A673 (cell line): ENCODE measurements at regions not wholly inside any gene's neighbourhood (a gene's known extent, or its start where the extent isn't known, plus 50 kb on each side); places are given as distances from the start of the nearest gene placed in this dataset.
A peak's percentile ranks its signal among the peaks of the same experiment; 100 is the strongest.

Source experiments
- BruUV-seq: library from RNA; stranded (reverse); fragments of 400-500 nt; replicated peaks from 2 replicates; lab custom pipeline; 2021; lab: Mats Ljungman, UMichigan
- CTCF ChIA-PET: fragments of 300-600 bp; sonication (Branson Sonifier 250); formaldehyde crosslinking; loops from one replicate; lab custom pipeline; 2022; ENCODE audit warnings: antibody characterized with exemption; lab: Charles Lee
- POLR2A ChIA-PET: fragments of 300-600 bp; sonication (Branson Sonifier 250); formaldehyde crosslinking; loops from one replicate; lab custom pipeline; 2022; ENCODE audit warnings: antibody characterized with exemption; ENCODE audit not compliant: low non-redundant PET; lab: Charles Lee
- DNase-seq: peaks from one replicate; pipeline ENCODE4 v3.0.0-alpha.2; 2015; ENCODE audit warnings: low spot score
- H3K27ac ChIP-seq: fragments of 200-600 bp; sonication (generic); 2 replicates; pipeline ENCODE4 v1.5.1; 2016; ENCODE audit warnings: mixed run types, low read depth, mild to moderate bottlenecking, mixed read lengths, antibody characterized with exemption, low read length; ENCODE audit not compliant: poor library complexity, severe bottlenecking
- H3K27me3 ChIP-seq: fragments of 200-600 bp; sonication (generic); replicated peaks from 2 replicates; pipeline ENCODE4 v1.6.1; 2017; ENCODE audit warnings: mixed run types, low read depth, mild to moderate bottlenecking, mixed read lengths, antibody characterized with exemption, low read length; ENCODE audit not compliant: insufficient read depth, poor library complexity
- H3K36me3 ChIP-seq: fragments of 200-600 bp; sonication (generic); 2 replicates; pipeline ENCODE4 v1.6.1; 2016; ENCODE audit warnings: mixed run types, mild to moderate bottlenecking, mixed read lengths, antibody characterized with exemption, low read length; ENCODE audit not compliant: insufficient read depth, poor library complexity, severe bottlenecking
- H3K4me1 ChIP-seq: fragments of 200-600 bp; sonication (generic); 2 replicates; pipeline ENCODE4 v1.6.1; 2017; ENCODE audit warnings: mixed run types, mild to moderate bottlenecking, mixed read lengths, antibody characterized with exemption, low read length; ENCODE audit not compliant: insufficient read depth, poor library complexity, severe bottlenecking
- H3K4me3 ChIP-seq: fragments of 200-600 bp; sonication (generic); 2 replicates; pipeline ENCODE4 v1.5.1; 2016; ENCODE audit warnings: low read depth, mixed run types, mild to moderate bottlenecking, mixed read lengths, low read length; ENCODE audit not compliant: poor library complexity, severe bottlenecking
- H3K9me3 ChIP-seq: fragments of 200-600 bp; sonication (generic); 2 replicates; pipeline ENCODE4 v1.6.1; 2016; ENCODE audit warnings: mixed run types, low read depth, mild to moderate bottlenecking, mixed read lengths, antibody characterized with exemption, low read length; ENCODE audit not compliant: poor library complexity, severe bottlenecking
- EZH2 ChIP-seq: fragments of 200-600 bp; sonication (generic); IDR thresholded peaks from 2 replicates; pipeline ENCODE4 v1.6.1; 2017; ENCODE audit warnings: borderline replicate concordance, low read depth, mild to moderate bottlenecking, mixed read lengths, antibody characterized with exemption, low read length; ENCODE audit not compliant: poor library complexity, severe bottlenecking
- intact Hi-C: fragments of 100-400 bp; cut with micrococcal nuclease; formaldehyde crosslinking; loops from one replicate; pipeline ENCODE4 v1.10.0; 2022; ENCODE audit not compliant: unreplicated experiment
- TF ChIP-seq, protein P1 (sequence below): fragments of 300-800, 200-600 bp; sonication (generic); conservative IDR thresholded peaks from 2 replicates; pipeline ENCODE4 v1.5.1; 2017; ENCODE audit warnings: low read depth, mild to moderate bottlenecking, antibody characterized with exemption, low read length, moderate library complexity, mixed read lengths

DNA sequence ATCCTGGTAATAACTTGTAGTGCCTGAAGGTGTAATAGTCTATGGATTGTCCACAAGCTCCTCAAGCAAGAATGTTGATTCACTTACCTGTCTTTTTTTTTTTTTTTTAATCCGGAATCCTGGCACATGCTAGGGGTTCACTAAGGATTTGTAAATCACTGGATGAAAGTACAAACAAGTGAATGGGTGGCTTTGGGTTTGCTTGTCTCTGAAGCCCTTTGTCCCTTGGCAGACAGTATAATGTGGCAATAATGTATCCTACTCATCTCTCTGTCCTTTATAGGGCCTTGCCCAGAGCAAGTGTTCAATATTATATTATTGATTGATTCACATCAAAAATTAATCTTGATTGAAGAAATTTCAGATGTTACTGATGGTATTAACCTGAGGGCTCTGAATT is 334.0 kb upstream of the CPEB2 start:
- no peak for TF ChIP-seq EZH2
- TF ChIP-seq, protein P1, sequence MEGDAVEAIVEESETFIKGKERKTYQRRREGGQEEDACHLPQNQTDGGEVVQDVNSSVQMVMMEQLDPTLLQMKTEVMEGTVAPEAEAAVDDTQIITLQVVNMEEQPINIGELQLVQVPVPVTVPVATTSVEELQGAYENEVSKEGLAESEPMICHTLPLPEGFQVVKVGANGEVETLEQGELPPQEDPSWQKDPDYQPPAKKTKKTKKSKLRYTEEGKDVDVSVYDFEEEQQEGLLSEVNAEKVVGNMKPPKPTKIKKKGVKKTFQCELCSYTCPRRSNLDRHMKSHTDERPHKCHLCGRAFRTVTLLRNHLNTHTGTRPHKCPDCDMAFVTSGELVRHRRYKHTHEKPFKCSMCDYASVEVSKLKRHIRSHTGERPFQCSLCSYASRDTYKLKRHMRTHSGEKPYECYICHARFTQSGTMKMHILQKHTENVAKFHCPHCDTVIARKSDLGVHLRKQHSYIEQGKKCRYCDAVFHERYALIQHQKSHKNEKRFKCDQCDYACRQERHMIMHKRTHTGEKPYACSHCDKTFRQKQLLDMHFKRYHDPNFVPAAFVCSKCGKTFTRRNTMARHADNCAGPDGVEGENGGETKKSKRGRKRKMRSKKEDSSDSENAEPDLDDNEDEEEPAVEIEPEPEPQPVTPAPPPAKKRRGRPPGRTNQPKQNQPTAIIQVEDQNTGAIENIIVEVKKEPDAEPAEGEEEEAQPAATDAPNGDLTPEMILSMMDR: no peak
- Histone ChIP-seq H3K9me3 (peaks cover 6% of the 10 kb centered on the region), H3K4me3 (no peak overlapping the region), H3K27me3 (no peaks in the 10 kb centered on the region), H3K4me1 (peaks cover 21% of the 10 kb centered on the region), H3K36me3 (no peaks in the 10 kb centered on the region), H3K27ac (peak overlapping the region; percentile 32)
- CTCF ChIA-PET: no interaction called here
- DNase-seq: no peak
- POLR2A ChIA-PET: no interaction called here
- BruUV-seq: no TSS peak
- intact Hi-C loops: no loop called here

DNA sequence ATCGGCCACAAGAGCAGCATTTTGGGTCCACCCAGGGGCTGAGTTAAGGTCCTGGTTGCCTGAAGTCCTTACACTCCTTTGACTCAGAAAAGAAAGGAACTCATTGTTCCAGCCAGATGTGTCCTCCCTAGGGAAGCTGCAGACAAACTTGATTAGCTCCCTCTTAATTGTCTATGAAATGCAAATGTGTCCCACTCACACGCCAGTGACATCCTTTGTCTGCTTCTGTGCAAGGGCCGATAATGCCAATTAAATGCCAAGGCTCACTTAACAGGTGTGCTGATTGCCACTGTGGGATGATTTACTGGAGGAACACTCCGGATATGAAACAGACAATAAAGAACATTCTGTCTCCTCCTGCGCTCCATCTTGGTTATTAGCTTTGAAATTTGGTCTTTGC is 332.9 kb upstream of the CPEB2 start:
- ChIA-PET CTCF (no interaction called here), POLR2A (interaction anchor here (0.6 kb wide), 1 partner anchor 321 kb away, joined by 6 read pairs; no protein-coding TSS in a partner anchor)
- intact Hi-C loops: no loop called here
- peaks cover 6% of the 10 kb centered on the region for H3K9me3 ChIP-seq
- H3K4me1 ChIP-seq: peaks cover 21% of the 10 kb centered on the region
- BruUV-seq: no TSS peak
- TF ChIP-seq, protein P1: no peak
- TF ChIP-seq EZH2: no peak
- H3K27me3 ChIP-seq: no peaks in the 10 kb centered on the region
- H3K27ac ChIP-seq: no peak overlapping the region
- DNase-seq: no peak
- no peak overlapping the region for H3K4me3 ChIP-seq
- H3K36me3 ChIP-seq: no peaks in the 10 kb centered on the region

DNA sequence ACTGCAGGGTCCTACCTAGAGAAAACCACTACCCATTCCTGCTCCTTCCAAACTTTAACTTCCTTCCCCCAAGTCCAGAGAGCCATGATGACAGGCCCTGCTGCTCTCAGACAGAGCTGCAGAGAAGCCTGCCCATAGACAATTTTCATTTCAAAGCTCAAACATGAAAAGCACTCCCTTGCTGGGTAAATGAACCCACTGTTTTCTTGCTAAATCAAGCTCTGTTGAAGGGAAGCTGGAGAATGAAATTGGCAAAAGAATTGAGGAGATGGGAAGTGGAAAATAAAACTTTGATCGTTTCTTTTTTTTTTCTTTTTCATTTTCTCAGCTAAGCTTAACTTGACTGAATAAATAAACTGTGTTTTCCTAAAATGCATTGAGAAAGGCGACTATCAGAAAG is 331.1 kb upstream of the CPEB2 start:
- Histone ChIP-seq H3K4me1 (peaks cover 21% of the 10 kb centered on the region), H3K9me3 (peaks cover 6% of the 10 kb centered on the region), H3K27me3 (no peaks in the 10 kb centered on the region), H3K27ac (no peak overlapping the region), H3K36me3 (no peaks in the 10 kb centered on the region), H3K4me3 (no peak overlapping the region)
- intact Hi-C loops: no loop called here
- no peak for DNase-seq
- BruUV-seq: no TSS peak
- no peak for TF ChIP-seq EZH2
- TF ChIP-seq, protein P1: no peak
- POLR2A ChIA-PET: interaction anchor here (0.9 kb wide), 1 partner anchor 330 kb away, joined by 5 read pairs; no protein-coding TSS in a partner anchor
- CTCF ChIA-PET: no interaction called here
